HPDE6-E6E7 (cell line): ENCODE measurements at regions not wholly inside any gene's neighbourhood (a gene's known extent, or its start where the extent isn't known, plus 50 kb on each side); places are given as distances from the start of the nearest gene placed in this dataset.
"Not testable (repeated sequence)": the region's sequence is repeated elsewhere in the genome, so short reads cannot be mapped to it uniquely, and the experiment has no call there.

Source experiments
- DNase-seq: peaks from one replicate; pipeline ENCODE4 v3.0.0; 2011; ENCODE audit warnings: missing footprints; ENCODE audit errors: extremely low spot score

GRCh38 chr3:163552659-163552966 is 1525.7 kb downstream of the SI start:
- DNase-seq = no peak

GRCh38 chr3:163551915-163552658 is 1526.2 kb downstream of the SI start:
- DNase-seq = not testable (repeated sequence)

- no peak for DNase-seq
These were observed 1530.3 kb downstream of the SI start for GRCh38 chr3:163548015-163548414.

- DNase-seq = no peak
These were observed 1531.1 kb downstream of the SI start for GRCh38 chr3:163547014-163547685.

- no peak for DNase-seq
These were observed 1534.6 kb downstream of the SI start for GRCh38 chr3:163543662-163544061.

- no peak for DNase-seq
These were observed 1536.7 kb downstream of the SI start for GRCh38 chr3:163541629-163542028.

GRCh38 chr3:163538387-163538786 is 1539.9 kb downstream of the SI start:
- no peak for DNase-seq

- DNase-seq = no peak
These were observed 1544.9 kb downstream of the SI start for GRCh38 chr3:163533381-163533780.

GRCh38 chr3:163523375-163523774 is 1554.9 kb downstream of the SI start:
- no peak for DNase-seq

GRCh38 chr3:163521261-163521660 is 1557.0 kb downstream of the SI start:
- no peak for DNase-seq

GRCh38 chr3:163518065-163518464 is 1560.2 kb downstream of the SI start:
- no peak for DNase-seq

GRCh38 chr3:163513149-163513657 is 1565.1 kb downstream of the SI start:
- DNase-seq = no peak

- DNase-seq = no peak
These were observed 1570.1 kb downstream of the SI start for GRCh38 chr3:163508206-163508605.

GRCh38 chr3:163504974-163505373 is 1573.3 kb downstream of the SI start:
- no peak for DNase-seq

GRCh38 chr3:163499736-163500219 is 1578.5 kb downstream of the SI start:
- not testable (repeated sequence) for DNase-seq

GRCh38 chr3:163498842-163499735 is 1579.2 kb downstream of the SI start:
- DNase-seq = not testable (repeated sequence)

GRCh38 chr3:163491714-163492113 is 1586.6 kb downstream of the SI start:
- no peak for DNase-seq

GRCh38 chr3:163490119-163490518 is 1588.2 kb downstream of the SI start:
- peak; percentile 26 for DNase-seq

GRCh38 chr3:163482695-163483094 is 1595.6 kb downstream of the SI start:
- no peak for DNase-seq

GRCh38 chr3:163481738-163482137 is 1596.6 kb downstream of the SI start:
- DNase-seq = no peak

- DNase-seq = peak; percentile 1
These were observed 1602.1 kb downstream of the SI start for GRCh38 chr3:163476179-163476578.

- no peak for DNase-seq
These were observed 1603.5 kb downstream of the SI start for GRCh38 chr3:163474766-163475165.
